ENCODE measurements at regions not wholly inside any gene's neighbourhood (a gene's known extent, or its start where the extent isn't known, plus 50 kb on each side); places are given as distances from the start of the nearest gene placed in this dataset.
"Not testable (repeated sequence)": the region's sequence is repeated elsewhere in the genome, so short reads cannot be mapped to it uniquely, and the experiment has no call there.

DNA sequence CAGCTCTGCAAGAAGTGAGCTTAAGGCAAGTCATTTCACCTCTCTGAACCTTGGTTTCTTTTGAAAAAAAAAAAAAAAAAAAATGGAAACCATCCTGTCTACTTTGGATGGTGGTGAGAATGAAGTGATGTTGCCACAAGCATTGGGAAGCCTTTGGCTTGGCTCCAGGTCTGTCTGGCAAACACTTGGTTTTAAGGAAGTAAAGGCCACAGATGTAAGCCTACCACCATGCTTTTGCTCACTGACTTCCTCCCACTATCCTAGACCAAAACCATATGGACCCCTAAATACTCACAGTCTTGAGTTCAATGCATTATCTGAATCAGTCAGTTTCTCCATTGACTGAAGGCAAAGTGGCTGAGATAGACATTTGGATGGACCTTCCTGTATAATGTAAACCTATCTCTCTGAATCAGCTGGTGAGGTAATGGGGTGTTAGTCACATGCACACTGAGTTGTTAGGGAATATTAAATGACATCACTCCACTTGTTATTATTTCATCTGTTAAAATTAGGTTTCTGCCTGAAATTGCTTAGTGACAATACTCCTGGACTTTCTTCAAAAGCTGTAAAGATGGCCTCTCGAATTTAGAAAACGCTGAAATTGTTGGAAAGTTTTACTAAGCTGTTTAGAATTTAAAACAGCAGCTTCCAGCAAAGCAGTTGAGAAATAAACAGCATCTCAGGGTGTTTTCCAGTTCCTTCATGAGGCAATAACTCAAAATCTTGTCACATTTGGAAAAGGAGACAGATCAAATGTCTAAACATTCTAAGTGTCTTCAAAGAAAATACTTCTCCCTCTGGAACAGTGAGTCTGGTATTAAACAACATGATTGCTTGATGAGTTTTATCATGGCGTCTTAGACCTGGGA, 833.5 kb downstream of the DHX35 start:
- no peak for DNase-seq

DNA sequence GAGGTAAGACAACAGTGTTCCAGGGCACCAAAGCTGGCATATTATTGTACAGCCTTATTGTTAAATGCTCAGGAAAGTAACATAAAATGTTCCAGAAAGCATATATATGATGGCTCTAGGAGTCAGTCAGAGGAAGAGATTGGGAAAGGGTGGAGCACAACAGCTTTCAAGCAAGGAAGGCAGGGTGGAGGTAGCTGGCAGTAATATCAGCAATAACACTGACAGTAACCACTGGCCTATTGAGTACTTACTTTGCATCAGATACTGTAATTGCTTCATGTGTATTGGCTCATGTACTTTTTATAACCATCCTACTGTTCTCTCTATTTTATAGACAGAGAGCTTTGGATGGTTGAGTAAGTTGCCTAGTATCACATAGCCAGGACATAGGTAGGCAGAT, 830.2 kb downstream of the DHX35 start:
- DNase-seq: no peak

DNA sequence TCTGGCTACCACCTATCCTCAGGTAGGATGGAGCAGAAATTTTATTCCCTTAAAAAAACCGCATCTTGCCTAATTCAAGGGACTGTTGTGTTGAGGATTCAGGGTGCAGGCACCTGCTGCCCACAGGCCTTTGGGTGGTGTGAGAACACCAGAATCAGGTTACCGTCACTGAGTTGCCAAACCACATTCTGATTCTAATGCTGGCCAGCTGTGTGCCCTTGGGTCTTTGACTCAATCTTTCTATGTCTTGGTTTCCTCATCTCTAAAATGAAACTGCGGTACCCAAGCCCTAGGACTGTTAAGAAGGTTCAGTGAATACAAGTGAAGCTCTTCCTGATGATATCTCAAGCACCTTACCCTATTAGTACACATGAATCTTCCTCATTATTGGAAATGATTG, 827.3 kb downstream of the DHX35 start:
- DNase-seq: no peak

DNA sequence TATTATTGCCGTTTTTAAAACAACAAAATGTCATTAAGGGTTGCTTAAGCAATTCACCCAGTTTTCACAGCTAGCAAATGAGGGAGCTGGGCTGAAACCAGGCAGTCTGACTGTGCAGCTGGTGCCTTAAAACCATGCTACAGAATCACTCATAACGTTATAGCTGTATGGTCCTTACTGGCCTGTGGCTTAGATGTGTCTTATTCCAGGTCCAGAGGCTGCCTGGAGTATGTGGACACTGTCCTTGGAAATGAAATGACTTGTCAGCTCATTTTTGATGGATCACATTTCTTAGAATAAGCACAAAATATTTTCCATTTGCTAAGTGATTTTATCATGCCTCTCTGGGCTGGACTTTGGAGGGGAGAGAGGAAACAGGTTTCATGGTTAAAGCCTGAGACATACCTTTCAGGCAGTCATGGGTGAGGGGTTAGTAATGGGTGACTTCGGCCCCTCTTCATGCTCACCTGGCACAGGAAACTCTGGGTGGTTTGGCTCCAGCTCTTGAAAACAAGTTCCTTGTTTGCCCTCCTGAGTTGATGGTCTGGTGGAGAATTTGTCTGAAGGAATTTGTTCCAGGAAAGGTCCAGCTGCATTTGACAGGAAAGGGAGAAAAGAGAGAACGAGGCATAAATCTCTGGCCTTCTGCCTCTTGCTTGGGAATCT, 823.2 kb downstream of the DHX35 start:
- DNase-seq: no peak

DNA sequence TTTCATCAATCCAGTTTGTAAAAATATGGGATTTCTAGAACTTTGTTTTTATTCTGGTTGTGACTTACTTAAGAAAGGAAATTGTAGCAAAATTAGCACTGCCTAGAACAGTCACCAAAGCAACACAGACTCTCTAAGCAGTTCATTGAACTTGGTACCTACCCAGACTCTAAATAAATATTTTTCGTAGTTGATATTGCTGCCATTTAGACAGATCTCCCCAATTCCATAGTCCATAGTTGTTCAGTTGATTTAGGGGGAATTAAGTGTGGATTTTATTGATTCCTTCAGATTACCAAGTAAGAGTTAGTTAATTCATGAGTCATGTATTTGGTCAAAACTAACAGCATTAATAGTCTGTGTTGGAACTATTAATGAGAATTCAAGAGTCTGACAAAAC, 822.5 kb downstream of the DHX35 start:
- no peak for DNase-seq

DNA sequence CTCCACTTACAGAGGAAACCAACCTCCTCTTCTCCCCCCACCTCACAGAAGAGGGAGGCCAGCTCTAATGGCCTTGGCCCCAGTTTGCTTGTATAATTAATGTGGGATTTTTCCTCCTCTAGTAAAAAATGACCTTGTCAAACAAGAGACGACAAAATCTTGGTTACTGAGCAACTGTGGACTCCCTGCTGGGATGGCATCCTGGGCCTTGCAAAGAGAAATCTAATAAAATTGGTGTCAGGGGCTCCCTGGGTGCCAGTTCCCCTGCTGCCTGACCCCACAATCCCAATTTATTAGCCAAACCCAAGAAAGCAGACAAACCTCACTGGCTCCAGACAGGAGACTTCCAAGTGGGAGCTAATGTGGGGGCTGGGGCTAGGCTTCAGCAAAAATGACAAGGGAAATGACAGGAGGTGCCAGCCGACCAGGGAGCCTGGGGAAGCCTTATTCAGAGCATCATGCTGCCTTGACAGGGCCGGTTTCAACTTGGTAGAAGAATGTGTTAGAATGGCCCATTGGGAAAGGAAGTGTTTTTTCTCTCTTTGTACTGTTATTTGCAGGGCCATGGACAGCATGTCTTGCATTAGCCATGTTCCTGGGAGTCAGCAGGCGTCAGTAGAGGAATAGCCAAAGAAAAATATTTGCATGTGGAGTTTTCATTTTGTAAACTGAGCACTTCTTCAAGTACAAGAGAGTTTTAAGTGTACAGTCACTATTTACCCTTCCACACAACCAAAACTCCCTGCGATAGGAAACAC, 816.9 kb downstream of the DHX35 start:
- DNase-seq: no peak

DNA sequence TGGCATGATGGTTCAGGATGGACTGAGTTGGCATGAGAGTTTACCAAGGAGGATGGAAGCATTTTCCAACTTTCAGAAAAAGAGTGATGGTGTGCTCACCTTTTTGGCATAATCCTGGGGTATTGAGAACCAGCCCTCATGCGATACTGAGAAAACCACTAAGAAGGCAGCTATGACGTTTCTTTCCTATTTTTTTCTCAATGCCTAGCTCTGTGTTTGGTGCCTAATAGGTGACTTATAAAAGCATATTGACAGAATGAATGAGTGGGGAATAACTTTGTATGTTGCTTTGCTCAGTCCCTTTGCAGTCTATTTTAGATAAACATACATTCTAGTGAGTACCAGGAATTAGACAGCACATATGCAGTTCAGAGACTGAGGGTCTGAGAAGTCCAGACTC, 816.3 kb downstream of the DHX35 start:
- no peak for DNase-seq

DNA sequence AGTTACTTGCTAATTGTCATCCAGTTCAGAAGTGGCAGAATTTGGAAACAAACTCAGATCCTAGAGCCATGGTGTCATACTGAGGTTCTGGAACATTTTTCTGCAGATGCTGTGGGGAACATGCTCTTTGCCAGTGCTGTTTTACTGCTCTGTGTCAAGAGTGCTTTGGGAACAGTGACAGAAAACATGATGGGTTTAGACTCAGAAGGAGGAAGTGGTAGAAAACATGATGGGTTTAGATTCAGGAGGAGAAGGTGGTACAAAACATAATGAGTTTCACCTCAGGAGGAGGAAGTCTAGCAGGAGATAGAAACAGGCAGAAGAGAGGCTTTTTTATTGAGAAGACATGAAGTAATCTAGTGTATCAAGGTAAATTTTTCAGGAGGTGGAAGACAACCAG, 815.5 kb downstream of the DHX35 start:
- DNase-seq: no peak

DNA sequence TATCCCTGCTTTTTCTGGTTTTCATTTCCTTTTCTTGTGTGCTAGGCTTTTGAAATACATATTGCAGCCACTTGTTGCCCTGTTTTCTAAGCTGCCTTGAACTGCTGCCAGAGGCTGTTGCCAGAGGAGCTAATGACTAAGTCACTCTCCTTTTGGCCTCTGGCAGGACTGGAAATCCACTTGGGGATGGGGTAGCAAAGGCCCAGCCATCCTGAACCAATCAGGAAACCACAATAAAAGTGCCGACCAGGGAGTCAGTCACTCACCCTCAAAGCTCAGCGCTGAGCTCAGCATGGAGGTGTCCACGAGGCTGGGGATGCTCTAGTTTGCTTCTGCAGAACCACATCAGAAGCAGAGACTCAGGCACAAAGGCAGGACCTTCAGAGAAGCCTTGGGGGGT, 813.0 kb downstream of the DHX35 start:
- DNase-seq: no peak

DNA sequence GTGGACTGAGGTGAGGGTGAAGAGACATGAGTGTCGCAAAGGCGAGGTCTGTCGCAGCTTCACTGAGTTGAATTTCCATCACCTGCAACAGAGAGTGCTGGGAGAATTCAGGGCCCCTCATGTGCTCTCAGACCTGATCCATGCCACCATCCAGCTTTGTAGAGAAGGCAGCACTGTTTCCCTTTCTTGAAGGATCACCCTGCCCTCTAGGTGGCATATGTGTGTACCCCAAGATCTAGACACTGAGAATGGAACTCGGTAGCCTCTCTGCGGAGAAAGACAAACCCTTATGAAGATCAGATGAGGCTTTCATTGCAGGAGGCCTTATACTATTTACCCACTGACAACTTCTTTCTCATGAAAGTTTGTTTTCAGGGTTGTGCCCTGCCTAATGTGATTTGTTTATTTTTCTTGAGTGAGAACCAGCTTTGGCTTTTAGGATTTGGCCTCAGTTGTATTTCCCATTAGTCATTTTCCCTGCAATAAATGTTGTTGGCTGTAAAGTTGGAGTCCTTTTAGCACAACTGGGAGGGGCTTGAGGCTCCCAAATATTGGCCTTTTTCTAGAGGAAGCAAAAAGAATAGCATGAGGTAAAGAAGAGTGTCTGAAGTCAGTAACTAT, 811.3 kb downstream of the DHX35 start:
- DNase-seq: no peak

DNA sequence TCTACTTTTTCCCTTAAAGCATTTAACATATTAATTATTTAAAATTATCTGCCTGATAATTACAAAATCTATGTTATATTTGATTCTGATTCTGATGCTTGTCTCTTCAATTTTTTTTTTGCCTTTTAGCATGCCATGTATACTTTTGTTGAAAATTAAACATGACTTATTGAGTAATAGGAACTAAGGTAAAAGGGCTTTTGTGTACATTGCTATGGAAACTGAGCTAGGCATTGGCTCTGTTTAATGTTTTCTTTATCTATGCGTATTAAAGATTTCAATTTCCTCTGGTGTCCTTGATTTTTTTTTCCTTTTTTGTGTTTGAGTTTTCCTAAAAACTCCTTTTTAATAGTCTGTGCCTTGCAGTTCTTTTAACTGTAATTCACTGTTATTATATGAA, 805.2 kb downstream of the DHX35 start:
- no peak for DNase-seq

DNA sequence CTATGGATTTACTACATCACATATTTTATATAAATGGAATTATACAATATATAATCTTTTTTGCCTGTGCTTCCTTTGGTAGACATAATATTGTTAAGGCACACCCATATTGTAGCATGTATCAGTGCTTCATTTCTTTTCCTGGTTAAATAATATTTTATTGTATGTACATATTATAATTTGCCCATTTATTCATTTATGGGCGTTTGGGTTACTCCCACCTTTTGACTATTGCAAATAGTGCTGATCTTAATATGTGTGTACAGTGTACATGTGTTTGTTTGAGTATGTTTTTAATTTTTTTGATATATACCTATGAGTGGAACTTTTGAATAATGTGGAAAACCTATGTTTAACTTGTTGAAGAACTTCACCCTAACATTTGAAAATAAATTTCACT, 804.2 kb downstream of the DHX35 start:
- no peak for DNase-seq

DNA sequence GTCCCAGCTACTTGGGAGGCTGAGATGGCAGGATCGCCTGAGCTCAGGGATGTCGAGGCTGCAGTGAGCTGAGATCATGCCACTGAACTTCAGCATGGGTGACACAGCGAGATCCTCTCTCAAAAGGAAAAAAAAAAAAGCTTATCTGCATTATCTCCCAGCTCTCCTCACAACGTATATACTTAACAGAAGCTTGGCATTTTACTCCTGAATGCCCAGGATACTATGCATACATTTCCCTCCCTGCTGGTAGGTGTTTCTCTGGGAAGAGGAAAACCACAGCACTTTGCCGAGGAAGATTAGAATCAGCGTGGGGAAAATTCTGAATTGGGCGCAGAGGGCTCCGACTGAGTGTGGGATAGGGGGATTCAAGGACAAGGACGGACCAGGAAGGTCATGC, 800.6 kb downstream of the DHX35 start:
- DNase-seq: no peak

DNA sequence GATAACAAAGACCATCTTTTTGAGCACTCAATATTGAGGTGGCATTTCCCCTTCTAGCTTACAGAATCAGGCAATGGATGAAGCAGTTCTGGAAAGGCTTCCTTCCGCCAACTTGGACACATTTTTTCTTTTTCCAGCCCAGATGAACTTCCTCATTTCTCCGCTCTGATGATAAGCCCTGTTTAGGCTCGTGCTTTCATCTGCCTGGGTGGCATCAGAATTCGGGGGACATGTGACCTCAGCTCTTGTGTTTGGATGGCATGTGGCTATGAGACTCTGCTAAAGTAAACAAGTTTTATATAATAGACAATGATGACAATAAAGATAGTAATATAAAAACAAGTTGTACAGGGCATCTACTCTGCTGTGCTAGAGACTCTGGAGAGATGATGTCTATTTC, 796.7 kb downstream of the DHX35 start:
- DNase-seq: no peak

DNA sequence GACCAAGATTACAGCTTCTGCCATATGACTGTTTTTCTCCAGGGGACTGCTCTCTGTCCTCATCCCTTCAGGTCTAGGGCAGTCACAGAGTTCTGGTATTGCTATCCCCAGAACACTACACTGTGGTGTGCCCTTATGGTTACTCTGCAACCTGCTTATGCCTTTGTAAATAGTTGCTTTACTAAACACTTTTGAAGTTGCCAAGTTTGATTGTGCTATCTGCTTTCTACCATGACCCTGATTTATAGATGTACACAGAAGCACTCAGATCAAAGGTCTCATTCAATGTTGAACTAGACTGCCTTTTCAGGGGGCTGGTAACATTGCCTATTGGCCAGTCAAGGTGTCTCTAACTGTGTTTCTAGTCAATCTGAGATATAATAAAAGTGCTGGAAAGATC, 794.7 kb downstream of the DHX35 start:
- DNase-seq: no peak

DNA sequence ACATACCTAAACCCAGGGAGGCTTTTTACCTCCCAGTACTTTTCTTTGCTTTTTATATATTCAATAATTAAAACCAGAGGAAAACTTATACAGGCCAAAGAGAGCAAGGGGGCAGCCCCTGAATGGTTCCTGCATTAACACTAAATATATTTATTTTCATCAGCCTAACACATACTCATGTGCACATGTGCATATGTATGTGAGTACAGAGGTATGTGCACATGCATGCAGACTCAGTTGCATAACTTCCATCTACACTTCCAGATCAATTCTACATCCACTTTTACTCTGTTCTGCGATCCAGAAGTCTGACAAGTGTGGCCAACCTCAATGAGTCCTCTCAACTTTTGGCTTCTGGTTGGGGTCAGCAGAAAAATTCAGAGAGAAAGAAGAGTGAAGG, 794.2 kb downstream of the DHX35 start:
- DNase-seq: no peak

DNA sequence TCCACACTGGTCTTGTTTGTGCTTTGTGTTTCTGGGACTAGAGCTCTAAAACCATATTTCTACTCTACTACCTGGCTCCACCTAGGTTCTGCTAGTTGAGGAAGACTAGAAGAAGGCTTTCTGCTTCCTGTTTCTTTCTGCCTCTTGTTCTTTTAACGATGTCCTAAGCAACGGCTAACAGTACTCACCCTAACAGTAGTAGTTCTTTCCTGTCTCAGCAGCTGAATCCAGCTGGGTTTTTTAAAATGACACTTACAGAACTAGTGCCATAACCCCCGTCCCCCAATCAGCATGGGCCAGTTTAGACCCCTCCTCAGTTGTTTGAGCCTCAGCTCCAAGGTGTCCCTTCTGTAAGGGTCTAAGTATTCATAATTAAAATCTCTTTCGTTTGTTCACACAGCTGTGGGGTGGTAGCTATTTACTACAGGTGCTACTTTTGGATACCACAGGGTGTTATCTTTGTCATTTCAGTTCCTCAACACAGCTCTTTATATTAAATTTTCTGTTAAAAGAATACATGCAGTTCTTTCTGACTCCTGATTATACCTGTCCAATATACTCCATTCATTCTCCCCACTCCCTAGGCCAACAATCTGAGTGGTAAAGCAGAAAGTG, 790.2 kb downstream of the DHX35 start:
- DNase-seq: no peak

DNA sequence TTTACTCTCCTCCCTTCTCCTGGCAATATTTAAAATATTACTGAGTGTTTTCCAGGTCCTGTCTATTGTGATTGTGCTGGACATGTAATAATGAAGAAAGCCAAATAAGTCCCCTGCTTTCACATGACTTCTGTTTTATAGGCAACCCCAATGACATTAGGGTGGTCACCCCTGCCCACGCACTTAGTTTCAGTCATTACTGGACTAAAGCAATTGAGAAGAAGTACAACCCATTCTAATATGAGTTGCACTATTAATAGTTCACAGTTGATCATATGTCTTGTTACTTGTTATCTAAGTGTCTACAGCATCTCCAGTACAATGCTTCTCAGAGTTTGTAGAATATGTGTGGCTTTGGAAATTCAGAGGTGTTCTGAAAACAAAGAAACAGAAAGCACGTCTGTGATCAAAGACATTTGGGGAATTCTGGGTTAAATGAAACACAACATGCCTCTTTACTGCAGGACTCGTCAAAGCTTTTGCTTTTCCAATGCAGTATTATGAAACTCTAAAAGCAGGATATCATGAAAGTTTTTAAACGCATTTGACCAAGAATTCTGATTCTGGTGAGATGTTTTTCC, 789.5 kb downstream of the DHX35 start:
- no peak for DNase-seq

DNA sequence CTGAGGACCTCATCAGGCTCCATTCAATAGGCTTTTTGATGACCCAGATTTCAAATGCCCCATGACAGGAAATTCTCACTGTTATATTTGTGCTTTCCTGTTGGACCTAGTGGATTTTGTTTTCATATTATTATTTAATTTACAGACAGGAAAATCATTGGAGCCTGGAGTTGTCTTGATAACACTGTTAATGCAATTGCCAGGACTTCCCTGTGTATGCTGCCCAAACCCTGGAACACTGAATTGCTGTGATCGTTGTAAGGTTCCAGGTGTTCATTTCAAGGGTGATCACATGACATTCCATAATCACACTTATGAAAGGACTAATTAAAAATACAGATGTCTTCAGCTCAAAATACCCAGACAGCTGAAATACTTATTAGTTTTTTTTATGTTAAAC, 783.2 kb downstream of the DHX35 start:
- DNase-seq: no peak

DNA sequence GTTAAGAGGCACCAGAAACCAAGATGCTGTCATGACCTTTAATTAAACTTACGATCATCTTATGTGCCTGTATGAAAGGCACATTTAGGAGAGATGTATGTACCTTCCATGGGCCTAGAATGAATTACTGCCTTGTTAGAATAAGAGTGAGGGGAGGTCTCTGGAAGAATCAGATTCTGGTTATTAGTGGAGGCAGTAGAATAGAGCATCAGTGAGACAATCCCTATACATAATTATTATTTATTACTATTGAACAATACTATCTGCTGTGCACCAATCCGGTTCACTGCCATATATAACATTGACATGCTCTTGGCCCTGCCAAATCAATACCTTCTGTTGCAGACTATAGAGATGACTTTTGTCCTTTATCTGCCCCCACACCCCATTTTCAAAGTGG, 776.5 kb downstream of the DHX35 start:
- no peak for DNase-seq

DNA sequence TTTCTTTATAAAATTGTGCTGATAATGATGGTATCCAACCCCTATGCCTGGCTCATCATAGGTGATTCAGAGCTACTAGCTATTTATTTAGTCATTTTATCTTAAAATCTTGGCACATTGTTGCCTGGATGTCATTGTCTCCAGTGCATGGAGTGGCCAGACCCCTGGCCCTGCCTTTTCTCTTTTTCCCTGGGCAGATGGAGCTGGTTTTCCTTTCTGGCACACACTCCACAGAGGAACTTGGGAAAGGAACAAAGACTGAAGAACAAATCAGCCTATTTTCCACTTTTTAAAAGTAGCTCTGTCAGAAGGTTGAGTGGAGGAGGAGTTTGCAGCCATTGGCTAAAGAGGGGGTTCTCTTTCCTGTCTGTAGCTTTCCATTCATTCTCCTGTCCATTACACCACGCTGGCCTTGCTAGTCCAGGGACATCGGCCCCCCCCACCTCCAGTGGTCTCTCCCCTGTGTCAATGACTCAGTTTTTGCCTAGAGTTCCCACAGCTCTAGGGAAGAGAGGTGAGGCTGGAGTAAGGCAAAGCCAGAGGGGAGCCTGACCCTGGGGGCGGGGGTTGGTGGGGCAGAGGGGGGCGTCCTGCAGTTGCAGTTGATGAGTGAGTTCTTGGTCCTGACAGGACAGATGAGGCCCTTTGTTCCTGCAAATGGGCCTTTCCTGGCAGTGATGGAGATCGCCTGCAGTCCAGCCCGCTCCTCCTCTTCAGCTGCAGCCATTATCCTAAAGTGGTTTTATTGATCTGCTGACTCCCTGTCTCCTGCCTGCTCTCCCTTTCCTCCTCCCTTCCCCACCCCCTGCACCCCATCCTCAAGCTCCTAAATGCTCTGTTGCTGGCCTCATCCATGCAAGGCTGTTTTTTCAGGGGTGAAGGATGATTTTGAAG, 774.5 kb downstream of the DHX35 start:
- no peak for DNase-seq

DNA sequence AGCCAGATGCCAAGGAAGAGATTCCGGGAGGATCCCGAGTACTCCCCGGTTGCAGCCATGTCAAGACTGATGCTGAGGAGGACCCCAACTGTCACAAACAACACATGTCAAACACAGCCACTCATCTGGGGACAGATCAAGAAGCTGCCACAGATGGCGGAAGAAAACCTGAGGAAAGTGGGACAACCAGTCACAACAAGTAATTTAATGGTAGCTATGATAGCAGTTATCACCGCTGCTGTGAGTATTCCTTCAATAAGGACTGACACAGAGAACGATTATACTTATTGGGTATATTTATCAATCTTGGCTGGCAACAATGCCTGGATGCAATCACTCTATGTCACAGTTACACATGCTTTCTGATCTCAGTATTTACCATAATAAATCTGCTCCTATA, 763.4 kb downstream of the DHX35 start:
- DNase-seq: not testable (repeated sequence)

All from activated CD4-positive, alpha-beta T cell treated with anti-CD3 and anti-CD28 coated beads, Interleukin-2, amount 50 U/mL, for 4 hours (primary cell).